Heart left ventricle (tissue), 13 donors: ENCODE measurements at regions not wholly inside any gene's neighbourhood (a gene's known extent, or its start where the extent isn't known, plus 50 kb on each side); places are given as distances from the start of the nearest gene placed in this dataset.

Experiments used
- CTCF ChIP-seq, 12 donors: fragments of 200-600 bp; sonication (generic) in 4 of 12; IDR thresholded peaks; one replicate each; pipeline versions ENCODE4 v1.5.0 to v1.8.0; 2018 to 2022; ENCODE audit warnings: antibody characterized with exemption in 12 of 12, mild to moderate bottlenecking in 5 of 12
- POLR2A ChIP-seq, 2 donors: fragments of 450-650 bp; IDR thresholded peaks; one replicate each; pipeline ENCODE4 v1.6.1; 2017; ENCODE audit warnings: antibody characterized with exemption in 2 of 2, mild to moderate bottlenecking in 2 of 2, moderate library complexity in 2 of 2
- donor health status: ischemic (EF 13 %, LVEDD 7.1; RV severe dilation, severe dysfunction).
- donor health status: DM: no; HTN: yes; CAD: no.
- donor health status: DM: no; HTN: no; CAD: no.
- donor health status: ischemic (EF 25% LVEDD 6.9; RV normal size, moderate dysfunction).
- donor health status: ischemic (EF 25% LVEDD 5.7; RV mildly dilated, moderate dysfunction).
- donor health status: ischemic (EF 35%, LVEDD 5.7; RV mildly dilated, moderate dysfunction).
- donor health status: nonischemic (EF 11% LVEDD 7.7; RV severe dilation, severe dysfunction).
- donor health status: DM: yes; HTN: yes; CAD: no.
- donor health status: PGD.
- donor health status: ischemic (EF 29% LVEDD 5.4; RV normal size, mild dysfunction).
- donor health status: nonischemic (EF 23%, LVEDD 6.1; RV moderate dilation, normal function).

- TF ChIP-seq CTCF (IDR thresholded peaks at IDR 0.05) (no peak), POLR2A (IDR thresholded peaks at IDR 0.05) (no peak)
Measured at GRCh38 chr1:233796146-233796783, 108.2 kb upstream of the SLC35F3 start.
